ENCODE measurements at regions not wholly inside any gene's neighbourhood (a gene's known extent, or its start where the extent isn't known, plus 50 kb on each side); places are given as distances from the start of the nearest gene placed in this dataset.

DNA sequence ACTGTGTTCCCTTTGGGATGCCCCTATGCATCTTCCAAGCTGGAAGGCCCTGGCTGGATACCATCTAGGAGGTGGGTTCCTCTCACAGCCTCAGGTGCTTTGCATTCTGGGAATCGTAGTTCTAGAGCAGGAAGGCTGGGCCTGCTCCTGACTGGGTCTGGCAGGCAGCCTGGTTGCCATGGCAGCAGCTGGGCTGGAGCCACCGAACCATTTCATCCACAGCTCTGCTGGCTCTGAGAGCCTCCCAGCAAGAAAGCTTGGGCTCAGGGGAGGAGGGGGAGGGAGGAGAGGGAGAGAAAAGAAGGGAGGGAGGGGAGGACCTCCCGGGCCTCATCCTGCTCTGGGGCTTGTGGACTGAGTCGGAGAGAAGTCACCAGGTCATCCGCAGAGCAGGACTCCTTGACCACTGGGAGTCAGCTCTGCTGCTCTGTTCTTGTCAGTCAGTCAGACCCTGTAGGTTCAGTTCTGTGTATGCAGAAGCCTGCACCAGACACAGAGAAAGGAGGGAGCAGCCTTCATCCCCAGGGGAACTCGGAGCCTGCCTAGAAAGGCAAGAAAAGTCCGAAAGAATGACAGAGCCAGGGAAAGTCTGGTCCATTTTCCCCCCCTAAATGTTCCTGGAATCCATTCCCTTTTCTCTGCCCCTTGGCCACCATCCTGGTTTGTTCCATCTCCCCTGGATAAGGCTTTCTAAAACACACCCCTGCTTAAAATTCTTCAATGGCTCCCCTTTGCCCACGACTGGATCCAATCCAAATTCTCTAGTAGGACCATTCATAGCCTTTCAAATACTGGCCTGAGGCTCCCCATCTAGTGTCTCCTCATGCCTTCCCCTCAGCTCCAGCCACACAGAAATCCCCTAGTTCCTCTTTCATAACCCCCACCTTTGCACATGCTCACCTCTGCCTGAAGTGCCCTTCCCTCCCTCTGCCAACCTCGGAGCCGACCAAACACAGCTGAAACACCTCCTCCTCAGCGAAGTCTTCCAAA is 65.4 kb upstream of the ARAP3 start (continued):
- TF ChIP-seq, protein P1, sequence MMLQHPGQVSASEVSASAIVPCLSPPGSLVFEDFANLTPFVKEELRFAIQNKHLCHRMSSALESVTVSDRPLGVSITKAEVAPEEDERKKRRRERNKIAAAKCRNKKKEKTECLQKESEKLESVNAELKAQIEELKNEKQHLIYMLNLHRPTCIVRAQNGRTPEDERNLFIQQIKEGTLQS (IDR thresholded peaks at IDR 0.05; ENCODE audit: insufficient read depth, low read depth, low read length): no peak
- TF ChIP-seq, protein P2, sequence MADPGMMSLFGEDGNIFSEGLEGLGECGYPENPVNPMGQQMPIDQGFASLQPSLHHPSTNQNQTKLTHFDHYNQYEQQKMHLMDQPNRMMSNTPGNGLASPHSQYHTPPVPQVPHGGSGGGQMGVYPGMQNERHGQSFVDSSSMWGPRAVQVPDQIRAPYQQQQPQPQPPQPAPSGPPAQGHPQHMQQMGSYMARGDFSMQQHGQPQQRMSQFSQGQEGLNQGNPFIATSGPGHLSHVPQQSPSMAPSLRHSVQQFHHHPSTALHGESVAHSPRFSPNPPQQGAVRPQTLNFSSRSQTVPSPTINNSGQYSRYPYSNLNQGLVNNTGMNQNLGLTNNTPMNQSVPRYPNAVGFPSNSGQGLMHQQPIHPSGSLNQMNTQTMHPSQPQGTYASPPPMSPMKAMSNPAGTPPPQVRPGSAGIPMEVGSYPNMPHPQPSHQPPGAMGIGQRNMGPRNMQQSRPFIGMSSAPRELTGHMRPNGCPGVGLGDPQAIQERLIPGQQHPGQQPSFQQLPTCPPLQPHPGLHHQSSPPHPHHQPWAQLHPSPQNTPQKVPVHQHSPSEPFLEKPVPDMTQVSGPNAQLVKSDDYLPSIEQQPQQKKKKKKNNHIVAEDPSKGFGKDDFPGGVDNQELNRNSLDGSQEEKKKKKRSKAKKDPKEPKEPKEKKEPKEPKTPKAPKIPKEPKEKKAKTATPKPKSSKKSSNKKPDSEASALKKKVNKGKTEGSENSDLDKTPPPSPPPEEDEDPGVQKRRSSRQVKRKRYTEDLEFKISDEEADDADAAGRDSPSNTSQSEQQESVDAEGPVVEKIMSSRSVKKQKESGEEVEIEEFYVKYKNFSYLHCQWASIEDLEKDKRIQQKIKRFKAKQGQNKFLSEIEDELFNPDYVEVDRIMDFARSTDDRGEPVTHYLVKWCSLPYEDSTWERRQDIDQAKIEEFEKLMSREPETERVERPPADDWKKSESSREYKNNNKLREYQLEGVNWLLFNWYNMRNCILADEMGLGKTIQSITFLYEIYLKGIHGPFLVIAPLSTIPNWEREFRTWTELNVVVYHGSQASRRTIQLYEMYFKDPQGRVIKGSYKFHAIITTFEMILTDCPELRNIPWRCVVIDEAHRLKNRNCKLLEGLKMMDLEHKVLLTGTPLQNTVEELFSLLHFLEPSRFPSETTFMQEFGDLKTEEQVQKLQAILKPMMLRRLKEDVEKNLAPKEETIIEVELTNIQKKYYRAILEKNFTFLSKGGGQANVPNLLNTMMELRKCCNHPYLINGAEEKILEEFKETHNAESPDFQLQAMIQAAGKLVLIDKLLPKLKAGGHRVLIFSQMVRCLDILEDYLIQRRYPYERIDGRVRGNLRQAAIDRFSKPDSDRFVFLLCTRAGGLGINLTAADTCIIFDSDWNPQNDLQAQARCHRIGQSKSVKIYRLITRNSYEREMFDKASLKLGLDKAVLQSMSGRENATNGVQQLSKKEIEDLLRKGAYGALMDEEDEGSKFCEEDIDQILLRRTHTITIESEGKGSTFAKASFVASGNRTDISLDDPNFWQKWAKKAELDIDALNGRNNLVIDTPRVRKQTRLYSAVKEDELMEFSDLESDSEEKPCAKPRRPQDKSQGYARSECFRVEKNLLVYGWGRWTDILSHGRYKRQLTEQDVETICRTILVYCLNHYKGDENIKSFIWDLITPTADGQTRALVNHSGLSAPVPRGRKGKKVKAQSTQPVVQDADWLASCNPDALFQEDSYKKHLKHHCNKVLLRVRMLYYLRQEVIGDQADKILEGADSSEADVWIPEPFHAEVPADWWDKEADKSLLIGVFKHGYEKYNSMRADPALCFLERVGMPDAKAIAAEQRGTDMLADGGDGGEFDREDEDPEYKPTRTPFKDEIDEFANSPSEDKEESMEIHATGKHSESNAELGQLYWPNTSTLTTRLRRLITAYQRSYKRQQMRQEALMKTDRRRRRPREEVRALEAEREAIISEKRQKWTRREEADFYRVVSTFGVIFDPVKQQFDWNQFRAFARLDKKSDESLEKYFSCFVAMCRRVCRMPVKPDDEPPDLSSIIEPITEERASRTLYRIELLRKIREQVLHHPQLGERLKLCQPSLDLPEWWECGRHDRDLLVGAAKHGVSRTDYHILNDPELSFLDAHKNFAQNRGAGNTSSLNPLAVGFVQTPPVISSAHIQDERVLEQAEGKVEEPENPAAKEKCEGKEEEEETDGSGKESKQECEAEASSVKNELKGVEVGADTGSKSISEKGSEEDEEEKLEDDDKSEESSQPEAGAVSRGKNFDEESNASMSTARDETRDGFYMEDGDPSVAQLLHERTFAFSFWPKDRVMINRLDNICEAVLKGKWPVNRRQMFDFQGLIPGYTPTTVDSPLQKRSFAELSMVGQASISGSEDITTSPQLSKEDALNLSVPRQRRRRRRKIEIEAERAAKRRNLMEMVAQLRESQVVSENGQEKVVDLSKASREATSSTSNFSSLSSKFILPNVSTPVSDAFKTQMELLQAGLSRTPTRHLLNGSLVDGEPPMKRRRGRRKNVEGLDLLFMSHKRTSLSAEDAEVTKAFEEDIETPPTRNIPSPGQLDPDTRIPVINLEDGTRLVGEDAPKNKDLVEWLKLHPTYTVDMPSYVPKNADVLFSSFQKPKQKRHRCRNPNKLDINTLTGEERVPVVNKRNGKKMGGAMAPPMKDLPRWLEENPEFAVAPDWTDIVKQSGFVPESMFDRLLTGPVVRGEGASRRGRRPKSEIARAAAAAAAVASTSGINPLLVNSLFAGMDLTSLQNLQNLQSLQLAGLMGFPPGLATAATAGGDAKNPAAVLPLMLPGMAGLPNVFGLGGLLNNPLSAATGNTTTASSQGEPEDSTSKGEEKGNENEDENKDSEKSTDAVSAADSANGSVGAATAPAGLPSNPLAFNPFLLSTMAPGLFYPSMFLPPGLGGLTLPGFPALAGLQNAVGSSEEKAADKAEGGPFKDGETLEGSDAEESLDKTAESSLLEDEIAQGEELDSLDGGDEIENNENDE (IDR thresholded peaks at IDR 0.05; ENCODE audit: insufficient replicate concordance, low read length): no peak
- TF ChIP-seq POU5F1 (IDR thresholded peaks at IDR 0.05; ENCODE audit: low read depth, low read length) (no peak), BRCA1 (IDR thresholded peaks at IDR 0.05; ENCODE audit: low read depth, low read length) (no peak), BACH1 (IDR thresholded peaks at IDR 0.05; ENCODE audit: low read length) (no peak), BCL11A (IDR thresholded peaks at IDR 0.05; ENCODE audit: low read depth in 2 of 2, low read length in 2 of 2) (no peak), KDM4A (IDR thresholded peaks at IDR 0.05; ENCODE audit: low read depth, low read length, severe bottlenecking) (no peak), SP2 (IDR thresholded peaks at IDR 0.05; ENCODE audit: low read length) (no peak)
- TF ChIP-seq, protein P3, sequence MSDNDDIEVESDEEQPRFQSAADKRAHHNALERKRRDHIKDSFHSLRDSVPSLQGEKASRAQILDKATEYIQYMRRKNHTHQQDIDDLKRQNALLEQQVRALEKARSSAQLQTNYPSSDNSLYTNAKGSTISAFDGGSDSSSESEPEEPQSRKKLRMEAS (IDR thresholded peaks at IDR 0.05): no peak

All from H1 (cell line).